OCI-LY1 (cell line): ENCODE measurements at regions not wholly inside any gene's neighbourhood (a gene's known extent, or its start where the extent isn't known, plus 50 kb on each side); places are given as distances from the start of the nearest gene placed in this dataset.

Source experiments
- H2AFZ ChIP-seq: fragments of 200-600 bp; sonication (generic), shearing (Covaris generic); 2 replicates; pipeline ENCODE4 v1.6.0; 2014; ENCODE audit warnings: antibody characterized with exemption, mild to moderate bottlenecking, low read length
- H3F3A ChIP-seq: fragments of 200-600 bp; sonication (generic), shearing (Covaris generic); 2 replicates; pipeline ENCODE4 v1.6.0; 2014; ENCODE audit warnings: mild to moderate bottlenecking, antibody characterized with exemption, low read length, moderate library complexity; ENCODE audit not compliant: insufficient read depth
- H3K27ac ChIP-seq: fragments of 200-600 bp; sonication (generic); 2 replicates; pipeline ENCODE4 v1.5.1; 2014; ENCODE audit warnings: low read length, mixed run types, mild to moderate bottlenecking, low read depth; ENCODE audit not compliant: poor library complexity, severe bottlenecking
- H3K27me3 ChIP-seq: fragments of 200-600 bp; sonication (generic); 2 replicates; pipeline ENCODE4 v1.6.0; 2014; ENCODE audit warnings: antibody characterized with exemption, mild to moderate bottlenecking, low read length, moderate library complexity; ENCODE audit not compliant: insufficient read depth
- H3K36me3 ChIP-seq: fragments of 200-600 bp; sonication (generic); 2 replicates; pipeline ENCODE4 v1.6.1; 2014; ENCODE audit warnings: mild to moderate bottlenecking, antibody characterized with exemption, low read length, moderate library complexity, mixed read lengths; ENCODE audit not compliant: insufficient read depth
- H3K4me1 ChIP-seq: fragments of 200-600 bp; sonication (generic); 2 replicates; pipeline ENCODE4 v1.5.1; 2014; ENCODE audit warnings: mild to moderate bottlenecking, low read length, moderate library complexity; ENCODE audit not compliant: insufficient read depth, severe bottlenecking
- H3K4me2 ChIP-seq: fragments of 200-600 bp; sonication (generic), shearing (Covaris generic); 2 replicates; pipeline ENCODE4 v1.6.1; 2014; ENCODE audit warnings: low read length
- H3K4me3 ChIP-seq: fragments of 200-600 bp; sonication (generic); 2 replicates; pipeline ENCODE4 v1.5.1; 2014; ENCODE audit warnings: low read length, low read depth, mild to moderate bottlenecking, mixed read lengths; ENCODE audit not compliant: poor library complexity, severe bottlenecking
- H3K79me2 ChIP-seq: fragments of 200-600 bp; shearing (Covaris generic); 2 replicates; pipeline ENCODE4 v1.6.1; 2016; ENCODE audit warnings: mixed run types, low read length, mixed read lengths; ENCODE audit not compliant: insufficient read depth
- H3K9ac ChIP-seq: fragments of 200-600 bp; sonication (generic), shearing (Covaris generic); 2 replicates; pipeline ENCODE4 v1.6.1; 2014; ENCODE audit warnings: mild to moderate bottlenecking, low read length, mixed read lengths
- H3K9me2 ChIP-seq: fragments of 200-600 bp; sonication (generic), shearing (Covaris generic); 2 replicates; pipeline ENCODE4 v1.6.1; 2014; ENCODE audit warnings: low read depth, mild to moderate bottlenecking, low read length, mixed read lengths
- H3K9me3 ChIP-seq: fragments of 200-600 bp; shearing (Covaris generic); 2 replicates; pipeline ENCODE4 v1.6.1; 2014; ENCODE audit warnings: low read length, mixed read lengths
- H4K20me1 ChIP-seq: fragments of 200-600 bp; sonication (generic), shearing (Covaris generic); 2 replicates; pipeline ENCODE4 v1.6.0; 2016; ENCODE audit warnings: mild to moderate bottlenecking, low read length; ENCODE audit not compliant: insufficient read depth
- EZH2 ChIP-seq: fragments of 200-600 bp; sonication (generic), shearing (Covaris generic); IDR thresholded peaks from 2 replicates; pipeline ENCODE4 v1.8.0; 2017; ENCODE audit warnings: borderline replicate concordance, mixed run types, mild to moderate bottlenecking, antibody characterized with exemption, low read length, moderate library complexity, mixed read lengths
- TF ChIP-seq, protein P1 (sequence below): fragments of 200-600 bp; sonication (generic), shearing (Covaris generic); IDR thresholded peaks from 2 replicates; pipeline ENCODE4 v1.5.1; 2017; ENCODE audit warnings: mild to moderate bottlenecking, antibody characterized with exemption, low read length, moderate library complexity, mixed read lengths

DNA sequence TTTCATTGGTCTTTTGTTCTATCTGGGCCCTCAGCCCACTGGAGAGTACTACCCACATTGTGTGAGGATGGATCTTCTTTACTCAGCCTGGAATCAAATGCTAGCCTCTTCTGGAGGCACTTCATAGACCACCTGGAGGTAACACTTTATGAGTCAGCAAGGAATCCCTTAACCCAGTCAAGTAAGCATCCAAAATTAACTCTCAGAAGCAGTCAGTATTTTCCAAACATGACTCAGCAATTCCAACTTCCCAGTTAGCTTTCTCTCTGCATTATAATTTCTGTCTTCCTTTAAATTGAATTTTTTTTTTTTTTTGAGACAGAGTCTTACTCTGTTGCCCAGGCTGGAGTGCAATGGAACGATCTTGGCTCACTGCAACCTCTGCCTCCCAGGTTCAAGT is 142.7 kb downstream of the ACKR3 start:
- H3K79me2 ChIP-seq, result no peaks in the 10 kb centered on the region
- H3K36me3 ChIP-seq, result no peaks in the 10 kb centered on the region
- H3K4me2 ChIP-seq, result no peak overlapping the region
- no peaks in the 10 kb centered on the region for H3K9me3 ChIP-seq
- no peaks in the 10 kb centered on the region for H3K9me2 ChIP-seq
- TF ChIP-seq, protein P1, sequence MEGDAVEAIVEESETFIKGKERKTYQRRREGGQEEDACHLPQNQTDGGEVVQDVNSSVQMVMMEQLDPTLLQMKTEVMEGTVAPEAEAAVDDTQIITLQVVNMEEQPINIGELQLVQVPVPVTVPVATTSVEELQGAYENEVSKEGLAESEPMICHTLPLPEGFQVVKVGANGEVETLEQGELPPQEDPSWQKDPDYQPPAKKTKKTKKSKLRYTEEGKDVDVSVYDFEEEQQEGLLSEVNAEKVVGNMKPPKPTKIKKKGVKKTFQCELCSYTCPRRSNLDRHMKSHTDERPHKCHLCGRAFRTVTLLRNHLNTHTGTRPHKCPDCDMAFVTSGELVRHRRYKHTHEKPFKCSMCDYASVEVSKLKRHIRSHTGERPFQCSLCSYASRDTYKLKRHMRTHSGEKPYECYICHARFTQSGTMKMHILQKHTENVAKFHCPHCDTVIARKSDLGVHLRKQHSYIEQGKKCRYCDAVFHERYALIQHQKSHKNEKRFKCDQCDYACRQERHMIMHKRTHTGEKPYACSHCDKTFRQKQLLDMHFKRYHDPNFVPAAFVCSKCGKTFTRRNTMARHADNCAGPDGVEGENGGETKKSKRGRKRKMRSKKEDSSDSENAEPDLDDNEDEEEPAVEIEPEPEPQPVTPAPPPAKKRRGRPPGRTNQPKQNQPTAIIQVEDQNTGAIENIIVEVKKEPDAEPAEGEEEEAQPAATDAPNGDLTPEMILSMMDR, result no peak
- no peak for TF ChIP-seq EZH2
- H2AFZ ChIP-seq, result no peak overlapping the region
- H3K9ac ChIP-seq, result no peak overlapping the region
- no peak overlapping the region for H3K4me3 ChIP-seq
- no peaks in the 10 kb centered on the region for H3K4me1 ChIP-seq
- H4K20me1 ChIP-seq, result no peaks in the 10 kb centered on the region
- no peaks in the 10 kb centered on the region for H3K27me3 ChIP-seq
- H3K27ac ChIP-seq, result no peak overlapping the region
- H3F3A ChIP-seq, result no peaks in the 10 kb centered on the region

DNA sequence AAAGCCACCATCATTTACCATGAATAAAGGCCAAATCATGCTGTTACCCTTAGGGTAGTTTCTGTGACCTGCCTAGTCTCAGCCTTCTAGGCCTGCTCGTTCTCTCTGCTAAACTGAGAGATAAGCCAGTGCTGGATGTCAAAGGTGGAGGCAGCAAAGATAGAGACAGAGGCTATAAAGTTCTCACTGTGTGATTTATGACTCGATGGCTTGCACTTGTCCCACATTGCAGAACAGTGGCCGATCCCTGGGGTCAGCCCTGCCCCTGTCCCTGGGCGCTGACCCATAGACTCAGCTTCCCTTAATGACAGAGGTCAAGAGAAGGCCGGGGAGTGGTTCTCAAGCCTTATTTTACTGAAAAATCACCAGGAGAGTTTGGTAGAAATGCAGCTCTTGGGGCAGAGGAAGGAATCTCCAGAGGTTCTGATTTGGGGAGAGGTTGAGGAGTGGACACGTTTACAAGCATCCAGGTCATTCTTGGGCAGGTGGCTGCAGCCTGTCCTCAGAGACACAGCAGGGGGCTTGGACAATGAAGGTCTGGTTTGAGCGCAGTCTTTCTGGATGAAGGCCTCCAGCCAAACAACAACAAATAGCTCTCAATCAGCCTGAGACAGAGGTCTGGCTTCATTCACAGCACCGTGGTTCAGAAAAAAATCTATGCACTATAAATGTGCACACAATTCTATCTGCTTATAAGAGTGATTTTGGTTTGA is 143.5 kb downstream of the ACKR3 start:
- no peaks in the 10 kb centered on the region for H4K20me1 ChIP-seq
- no peak overlapping the region for H3K27ac ChIP-seq
- TF ChIP-seq, protein P1, result no peak
- no peak for TF ChIP-seq EZH2
- H3K9ac ChIP-seq, result no peak overlapping the region
- no peaks in the 10 kb centered on the region for H3K4me1 ChIP-seq
- no peak overlapping the region for H3K4me2 ChIP-seq
- no peaks in the 10 kb centered on the region for H3F3A ChIP-seq
- H3K27me3 ChIP-seq, result no peaks in the 10 kb centered on the region
- no peaks in the 10 kb centered on the region for H3K9me3 ChIP-seq
- no peaks in the 10 kb centered on the region for H3K79me2 ChIP-seq
- no peaks in the 10 kb centered on the region for H3K9me2 ChIP-seq
- no peak overlapping the region for H2AFZ ChIP-seq
- H3K36me3 ChIP-seq, result no peaks in the 10 kb centered on the region
- no peak overlapping the region for H3K4me3 ChIP-seq

DNA sequence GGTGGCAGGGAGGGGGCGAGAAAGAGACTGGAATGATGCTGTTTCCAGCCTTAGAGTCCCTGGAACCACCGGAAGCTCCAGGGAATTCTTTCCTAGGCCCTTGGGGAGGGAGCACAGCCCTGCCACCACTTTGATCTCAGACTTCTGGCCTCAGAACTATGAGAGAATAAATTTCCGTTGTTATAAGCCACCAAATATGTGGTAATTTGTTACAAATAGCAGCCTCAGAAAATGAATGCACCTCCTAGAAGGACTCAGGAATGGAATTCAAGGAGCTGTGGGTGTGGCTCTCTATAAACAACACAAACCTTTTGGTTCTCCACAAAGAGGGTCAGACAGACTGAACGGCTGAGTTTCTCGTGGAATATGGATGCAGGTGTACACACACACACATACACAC is 144.5 kb downstream of the ACKR3 start:
- Histone ChIP-seq H3K9me2 (no peaks in the 10 kb centered on the region), H3K36me3 (no peaks in the 10 kb centered on the region), H3K27ac (no peak overlapping the region), H4K20me1 (no peaks in the 10 kb centered on the region), H3K79me2 (no peaks in the 10 kb centered on the region), H3K4me3 (no peak overlapping the region), H3K27me3 (no peaks in the 10 kb centered on the region), H3K4me2 (no peak overlapping the region), H3K4me1 (no peaks in the 10 kb centered on the region), H2AFZ (no peak overlapping the region), H3F3A (no peaks in the 10 kb centered on the region), H3K9ac (no peak overlapping the region), H3K9me3 (no peaks in the 10 kb centered on the region)
- TF ChIP-seq, protein P1, result no peak
- no peak for TF ChIP-seq EZH2
